OCI-M2 (cell line): ENCODE measurements at regions not wholly inside any gene's neighbourhood (a gene's known extent, or its start where the extent isn't known, plus 50 kb on each side); places are given as distances from the start of the nearest gene placed in this dataset.

Source experiments
- DNase-seq: peaks from one replicate; lab custom pipeline; 2025; ENCODE audit not compliant: unreplicated experiment; lab: John Stamatoyannopoulos, UW

DNA sequence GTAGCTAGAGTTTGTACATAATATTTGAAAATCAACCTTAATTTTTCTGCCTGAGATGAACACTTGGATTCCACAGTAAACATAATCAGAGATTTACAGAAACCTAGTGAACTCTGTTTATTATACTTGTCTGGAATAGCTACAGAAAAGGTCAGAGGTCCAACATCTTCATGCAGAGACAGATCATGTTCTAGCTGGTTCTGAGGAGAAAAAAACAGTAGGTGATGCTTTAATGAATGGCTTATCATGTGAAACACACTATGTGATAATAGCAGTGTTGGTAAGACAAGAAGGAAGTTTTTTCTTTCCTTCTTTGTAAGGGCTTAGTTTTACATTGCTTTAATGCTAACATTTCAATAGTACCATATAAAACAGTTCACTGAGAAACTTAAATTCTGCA, 846.4 kb upstream of the ZEB2 start:
- DNase-seq = no peak

DNA sequence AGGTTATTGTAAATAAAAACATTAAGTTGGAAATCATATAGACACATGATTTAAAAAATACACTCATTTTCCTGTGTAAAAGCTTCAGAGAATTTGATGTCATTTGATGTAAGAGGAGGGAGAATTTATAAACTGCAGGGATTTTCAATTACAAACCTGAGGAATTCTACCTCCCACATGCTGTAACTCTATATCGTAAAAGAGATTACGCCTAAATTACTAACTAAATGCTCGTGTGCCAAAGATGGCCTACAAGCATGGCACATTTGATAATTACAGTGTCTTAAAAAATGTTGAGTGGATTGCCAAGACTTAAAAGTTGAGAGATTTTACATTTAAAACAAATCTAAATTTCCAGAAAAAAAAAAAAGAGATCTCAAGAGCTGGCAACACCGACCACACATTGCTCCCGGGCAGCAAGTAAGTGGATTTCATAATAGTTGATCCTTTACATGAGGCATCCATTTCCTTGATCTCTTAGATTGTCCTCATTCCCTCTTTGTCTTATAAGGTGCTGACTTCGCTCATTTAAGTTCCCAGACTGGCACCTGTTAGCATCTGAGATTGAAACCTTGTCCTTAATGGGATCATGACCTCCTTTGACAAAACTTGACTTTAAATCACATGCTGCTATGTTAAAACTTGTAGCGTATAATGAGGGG, 840.3 kb upstream of the ZEB2 start:
- DNase-seq = no peak

DNA sequence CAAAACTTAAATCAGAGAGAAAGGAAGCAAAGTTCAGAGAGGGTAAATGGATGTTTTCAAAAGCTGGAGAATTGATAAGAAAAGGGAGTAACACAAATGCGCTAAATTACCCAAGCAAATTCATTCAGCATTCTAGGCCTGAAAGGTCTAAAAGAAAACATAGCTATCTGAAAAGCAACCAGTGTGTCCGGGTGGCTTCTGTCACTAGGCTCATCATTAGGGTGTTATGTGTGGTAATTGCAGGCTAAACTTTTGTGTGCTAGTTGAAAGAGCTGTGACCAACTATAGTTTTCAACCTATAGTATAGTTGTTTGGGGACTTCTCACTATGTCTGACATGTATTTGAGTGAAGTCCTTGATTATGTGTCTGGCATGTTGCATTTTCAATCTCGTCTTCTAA, 839.6 kb upstream of the ZEB2 start:
- DNase-seq = no peak

DNA sequence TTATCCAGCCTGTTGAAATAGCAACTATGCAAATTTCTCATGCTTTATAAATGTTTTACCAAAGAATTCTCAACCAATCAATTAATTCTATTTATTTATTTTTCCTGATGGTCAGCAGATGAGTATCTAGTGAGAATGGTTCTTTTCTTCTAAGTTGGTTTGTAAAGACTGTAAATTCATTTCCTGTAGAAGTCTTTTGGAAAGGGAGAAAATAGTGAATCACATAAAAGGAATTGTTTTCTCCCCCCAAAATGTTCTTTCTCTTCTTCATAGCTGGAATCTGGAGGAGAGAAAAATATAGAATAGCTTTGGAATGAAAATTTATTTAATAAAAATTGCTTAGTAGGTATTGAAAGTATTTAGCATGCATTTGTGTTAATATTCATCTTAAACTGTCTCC, 836.1 kb upstream of the ZEB2 start:
- DNase-seq = no peak

DNA sequence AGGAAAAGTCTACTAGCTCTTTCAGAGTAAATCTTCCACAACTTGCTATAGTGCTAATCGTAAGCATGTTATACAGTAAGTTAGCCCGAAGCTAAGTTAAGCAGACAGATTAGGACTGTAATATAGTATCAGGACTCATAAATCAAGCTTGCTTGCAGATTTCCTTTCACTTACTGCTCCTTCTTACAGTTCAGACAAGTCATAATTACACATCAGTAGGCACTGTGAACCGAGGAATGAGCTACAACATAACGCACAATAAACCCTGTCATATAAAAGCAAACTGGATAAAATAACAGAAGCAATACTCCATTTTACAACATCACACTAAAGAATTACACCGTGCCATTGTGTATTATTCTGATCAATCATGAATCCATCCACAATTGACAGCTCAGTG, 832.6 kb upstream of the ZEB2 start:
- no peak for DNase-seq

DNA sequence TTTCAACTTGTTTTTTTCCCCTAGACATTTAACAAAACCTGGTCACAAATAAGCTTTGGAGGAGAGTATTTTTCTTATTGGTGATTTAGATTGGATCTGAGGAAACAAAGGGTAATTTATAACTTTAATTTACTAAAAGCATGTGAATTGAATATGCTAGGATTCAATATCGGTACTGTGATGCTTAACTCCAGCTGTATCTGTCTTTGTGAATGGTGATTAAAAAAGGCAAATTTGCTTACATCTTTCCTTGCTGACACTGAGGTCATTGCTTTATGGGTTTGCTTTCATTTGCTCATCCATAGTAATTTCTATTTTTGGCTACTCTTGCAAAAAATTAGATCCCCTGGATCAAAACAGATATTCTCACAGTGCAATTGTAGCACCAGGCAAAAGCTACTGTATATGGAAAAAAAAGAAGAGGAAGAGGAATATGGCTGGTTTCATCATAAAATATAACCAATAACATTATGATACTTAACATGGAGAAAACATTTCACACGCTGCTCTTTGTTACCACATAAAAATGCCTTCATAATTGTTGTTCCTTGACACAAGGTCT, 832.0 kb upstream of the ZEB2 start:
- DNase-seq = no peak

DNA sequence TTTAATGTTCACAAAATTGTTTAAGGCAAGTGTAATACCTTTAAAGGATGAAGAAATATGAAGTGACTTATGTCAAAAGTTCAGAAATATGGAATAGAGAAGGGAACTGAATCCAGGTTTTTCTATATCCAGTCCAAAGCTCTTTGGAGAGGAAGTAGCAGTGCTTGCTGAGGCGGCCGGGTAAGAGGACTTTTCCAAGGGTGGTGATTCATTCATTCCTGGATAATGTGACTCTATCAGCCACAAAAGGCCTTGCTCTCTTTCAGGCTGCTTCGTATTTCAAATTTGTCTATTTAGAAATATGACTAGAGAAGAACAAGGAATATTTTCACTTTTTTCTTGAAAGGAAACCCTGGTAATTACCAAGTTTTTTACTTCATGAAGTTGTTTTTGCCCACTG, 830.1 kb upstream of the ZEB2 start:
- DNase-seq = no peak

DNA sequence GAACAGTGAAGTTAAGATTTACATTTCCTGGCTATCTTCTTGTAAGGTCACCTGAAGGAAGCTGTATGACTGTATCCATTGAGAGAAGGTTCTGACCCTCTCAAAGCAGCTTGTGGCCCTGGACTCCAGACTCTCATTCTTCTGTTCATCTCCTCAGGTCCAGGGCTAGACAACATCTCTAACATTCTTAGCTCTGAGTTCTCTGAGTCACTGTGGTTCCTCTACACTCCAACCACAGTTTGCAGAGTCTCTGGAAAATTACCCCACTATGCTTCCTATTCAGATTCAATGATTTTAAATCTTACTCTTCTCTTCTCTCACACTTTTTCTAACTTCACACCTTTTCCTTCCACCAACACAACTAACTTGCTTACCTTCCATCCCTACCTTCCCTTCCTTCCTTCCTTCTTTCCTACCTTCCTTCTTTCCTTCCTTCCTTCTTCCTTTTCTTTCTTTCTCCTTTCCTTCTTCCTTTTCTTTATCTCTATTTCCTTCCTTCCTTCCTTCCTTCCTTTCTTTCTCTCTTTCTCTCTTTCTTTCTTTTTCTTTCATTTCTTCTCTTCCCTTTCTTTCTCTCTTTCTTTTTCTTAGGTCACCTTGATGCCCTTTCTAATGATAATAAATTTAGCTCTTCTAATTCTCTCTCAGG, 824.3 kb upstream of the ZEB2 start:
- DNase-seq = no peak

DNA sequence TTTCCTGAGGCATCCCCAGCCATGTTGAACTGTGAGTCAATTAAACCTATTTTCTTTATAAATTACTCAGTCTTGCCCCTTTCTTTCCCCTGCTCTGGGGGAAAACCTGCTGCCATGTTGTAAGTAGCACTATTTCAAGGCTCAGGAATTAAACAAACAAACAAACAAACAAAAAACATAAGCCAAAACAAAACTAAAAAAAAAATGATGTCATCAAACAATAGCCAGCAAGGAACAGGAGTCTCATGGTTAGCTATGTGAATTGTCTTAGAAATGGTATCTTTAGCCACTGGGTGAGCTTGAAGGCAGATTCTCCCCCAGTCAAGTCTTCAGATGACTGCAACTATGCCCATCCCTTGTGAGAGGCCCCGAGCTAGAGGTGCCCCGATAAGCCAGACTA, 823.4 kb upstream of the ZEB2 start:
- no peak for DNase-seq

DNA sequence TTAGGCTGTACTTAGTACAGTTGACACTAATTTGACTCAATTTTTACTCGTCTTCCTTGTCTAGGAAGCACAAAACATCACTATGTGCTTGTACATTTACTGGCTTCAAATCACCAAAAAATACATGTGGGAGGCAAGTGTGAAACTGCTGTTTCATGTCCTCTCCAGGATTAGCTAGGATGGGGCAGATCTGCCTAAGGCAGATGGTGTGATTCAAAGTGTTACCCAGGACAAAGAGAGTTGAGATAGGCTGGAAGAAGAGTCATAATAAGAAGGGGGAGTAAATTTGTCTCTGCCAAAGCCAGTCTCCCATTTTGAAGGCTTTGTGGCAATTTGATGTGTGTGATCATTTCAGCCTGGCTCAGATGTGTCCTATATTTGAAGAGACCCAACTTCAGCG, 821.6 kb upstream of the ZEB2 start:
- DNase-seq = no peak

DNA sequence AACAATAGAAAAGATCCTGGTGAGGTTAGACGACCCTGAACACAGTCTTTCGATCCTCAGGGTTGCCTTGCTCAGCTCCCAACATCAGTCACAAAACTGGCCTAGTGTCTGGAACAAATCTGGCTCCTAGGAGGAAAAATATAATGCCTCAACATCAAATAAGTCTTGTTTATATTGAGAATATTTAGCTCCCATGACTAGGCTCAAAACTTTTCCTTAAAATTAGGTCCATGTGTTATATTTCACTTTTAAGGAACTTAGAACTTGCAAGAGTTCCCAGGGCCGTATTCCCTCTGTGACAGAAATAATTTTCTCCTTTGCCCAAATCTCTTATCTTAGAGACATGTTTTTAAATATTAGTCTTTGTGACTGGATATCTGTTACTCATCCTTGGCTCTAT, 819.7 kb upstream of the ZEB2 start:
- DNase-seq = no peak

DNA sequence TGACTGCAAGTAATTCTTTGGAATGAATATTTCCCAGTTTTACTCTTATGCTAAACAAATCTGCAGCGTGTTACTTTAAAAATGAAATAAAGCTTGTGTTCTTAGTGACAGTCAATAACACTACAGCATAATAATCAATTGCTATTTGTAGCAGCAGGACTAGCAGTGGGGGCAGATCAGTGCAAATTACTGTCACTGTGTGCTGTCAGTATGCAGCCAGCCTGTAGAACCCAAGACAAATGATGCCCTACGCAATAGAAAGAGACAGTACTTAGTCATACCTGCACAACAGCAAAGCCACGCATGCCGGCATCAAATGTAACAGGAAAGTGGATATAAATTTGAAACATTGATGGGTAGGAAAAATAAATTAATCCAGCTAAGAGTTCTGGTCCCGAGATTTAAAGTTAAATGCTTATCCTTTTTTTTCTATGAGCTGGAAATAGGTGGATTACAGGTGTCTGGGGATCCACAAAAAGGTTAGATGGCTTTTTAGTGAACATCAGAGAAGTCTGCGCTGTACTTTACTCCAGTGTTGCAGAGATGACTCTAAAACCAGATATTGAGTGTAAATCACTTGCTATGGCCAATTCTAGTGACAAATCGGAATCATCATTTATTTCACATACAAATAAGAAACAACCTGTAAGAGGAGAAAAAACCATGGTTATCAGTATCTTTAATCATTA, 812.4 kb upstream of the ZEB2 start:
- no peak for DNase-seq

DNA sequence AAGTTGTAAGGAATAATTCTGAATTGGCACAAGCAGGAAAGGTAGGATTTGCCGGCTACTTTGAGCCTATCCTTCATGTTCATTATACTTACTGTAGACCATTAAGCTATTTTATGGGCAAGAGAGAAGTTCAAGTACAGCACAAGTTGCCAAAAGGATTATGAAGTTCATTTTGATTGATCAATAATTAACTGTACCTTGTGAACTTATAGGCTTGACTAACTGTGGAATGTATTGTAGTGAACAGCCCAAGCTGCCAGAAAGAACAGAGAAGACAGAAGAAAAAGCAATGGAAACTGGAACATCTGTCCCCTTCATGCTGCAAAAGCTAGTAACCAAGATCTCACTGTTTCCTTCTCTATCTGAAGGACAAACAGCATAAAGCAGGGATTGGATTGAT, 810.1 kb upstream of the ZEB2 start:
- DNase-seq = no peak

DNA sequence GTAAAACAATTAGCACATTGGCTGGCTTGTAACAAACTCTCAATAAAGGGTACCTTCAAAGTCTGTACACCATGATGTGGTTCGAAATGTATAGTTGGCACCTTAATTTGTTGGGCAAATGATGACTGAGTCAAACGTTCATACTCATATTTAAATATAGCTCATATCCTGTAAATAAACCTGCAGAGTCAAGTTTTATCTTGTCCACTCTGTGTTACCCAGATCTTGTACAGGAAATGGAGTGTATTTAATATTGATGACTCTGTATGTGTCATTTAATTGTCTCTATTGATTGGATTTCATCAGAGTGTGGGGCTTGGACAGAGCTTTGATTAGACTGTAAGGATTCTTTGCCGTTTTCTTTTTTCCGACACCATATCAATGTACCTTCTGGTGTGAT, 805.6 kb upstream of the ZEB2 start:
- DNase-seq = no peak

DNA sequence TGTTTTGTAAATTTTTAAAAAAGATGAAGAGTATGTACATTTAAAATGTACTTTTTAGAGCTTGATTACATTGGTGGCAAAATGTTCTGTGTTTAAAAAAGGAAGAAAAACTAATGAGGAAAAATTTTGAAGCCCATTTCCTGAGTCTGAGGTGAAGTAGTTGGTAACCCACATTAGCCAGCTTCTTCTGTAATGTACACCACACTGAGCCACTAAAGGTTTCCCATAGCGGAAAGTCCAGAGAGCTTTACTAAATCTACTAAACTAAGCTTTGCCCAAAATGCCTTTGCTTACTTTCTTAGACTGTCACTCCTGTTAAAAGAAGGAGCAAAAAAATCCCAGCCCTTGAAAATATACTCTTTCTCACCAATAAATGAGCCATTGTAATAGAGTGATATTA, 804.8 kb upstream of the ZEB2 start:
- DNase-seq = no peak

DNA sequence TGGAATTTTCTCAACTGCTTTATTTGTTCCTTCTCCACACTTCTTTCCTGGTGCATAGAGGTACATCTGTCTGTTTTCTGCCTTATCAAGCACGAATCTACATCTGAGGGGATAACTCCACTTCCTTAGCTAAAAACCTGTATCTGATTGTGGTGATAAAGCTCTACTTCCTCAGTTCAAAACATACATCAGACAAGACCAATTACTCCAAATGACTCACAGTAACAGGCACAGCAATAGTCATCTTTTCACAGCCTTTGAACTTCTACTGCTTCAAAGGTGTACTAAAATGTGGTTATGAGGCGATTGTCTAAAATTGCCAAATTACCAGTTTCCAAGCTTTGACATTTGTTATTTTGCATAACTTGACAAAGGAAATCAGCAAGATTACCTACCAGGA, 803.6 kb upstream of the ZEB2 start:
- no peak for DNase-seq

DNA sequence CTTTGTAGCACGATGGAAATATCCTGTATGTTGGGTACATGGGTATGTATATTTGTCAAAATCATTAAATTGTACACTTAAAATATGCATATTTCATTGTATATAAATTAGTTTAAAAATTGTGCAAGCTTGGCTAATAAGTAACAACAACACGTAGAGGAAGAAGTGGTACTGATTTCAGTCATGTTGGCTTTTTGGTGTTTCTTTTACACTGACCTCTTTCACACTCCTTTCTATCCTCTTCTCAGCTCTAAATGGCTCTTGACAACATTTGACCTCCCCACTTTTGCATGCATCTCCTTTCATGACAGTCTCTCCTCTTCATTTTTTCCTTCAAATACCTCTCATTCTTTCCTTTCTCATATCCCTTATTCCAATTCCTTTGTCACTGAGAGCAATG, 801.4 kb upstream of the ZEB2 start:
- no peak for DNase-seq

DNA sequence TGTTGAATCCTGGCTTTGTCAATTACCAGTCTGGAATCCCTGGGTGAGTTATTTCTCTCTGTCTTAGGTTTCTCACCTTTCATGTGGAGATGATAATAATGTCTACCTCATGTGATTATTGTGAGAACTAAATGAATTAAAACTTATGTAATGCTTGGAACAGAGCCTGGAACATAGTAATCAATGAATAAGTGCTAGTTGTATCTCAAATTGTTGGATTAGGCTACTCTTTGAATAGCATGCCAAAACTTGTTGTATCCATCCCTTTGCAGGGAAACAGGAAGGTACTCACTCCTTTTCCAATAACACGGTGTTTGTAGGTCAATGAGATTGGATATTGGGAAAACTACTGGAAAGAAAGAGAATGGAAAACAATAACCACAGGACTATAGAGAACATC, 796.6 kb upstream of the ZEB2 start:
- DNase-seq = no peak

DNA sequence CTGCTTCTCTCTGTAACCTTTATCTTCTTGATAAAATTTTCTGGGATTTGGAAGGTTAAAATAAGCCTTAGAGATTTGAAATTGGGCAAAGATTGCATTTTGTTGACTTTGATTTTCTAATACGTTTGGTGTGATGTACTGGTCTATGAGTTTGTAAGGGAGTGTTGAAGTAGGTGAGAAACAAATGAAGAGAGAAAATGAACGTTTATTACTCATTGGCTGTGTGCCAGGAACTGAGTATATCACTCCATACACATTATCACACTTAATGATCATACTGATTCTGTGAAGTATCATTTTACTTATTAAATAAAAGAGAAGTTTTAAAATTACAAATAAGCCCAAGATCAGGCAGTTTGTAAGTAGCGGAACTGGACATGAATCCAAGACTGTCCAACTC, 795.1 kb upstream of the ZEB2 start:
- DNase-seq = no peak

DNA sequence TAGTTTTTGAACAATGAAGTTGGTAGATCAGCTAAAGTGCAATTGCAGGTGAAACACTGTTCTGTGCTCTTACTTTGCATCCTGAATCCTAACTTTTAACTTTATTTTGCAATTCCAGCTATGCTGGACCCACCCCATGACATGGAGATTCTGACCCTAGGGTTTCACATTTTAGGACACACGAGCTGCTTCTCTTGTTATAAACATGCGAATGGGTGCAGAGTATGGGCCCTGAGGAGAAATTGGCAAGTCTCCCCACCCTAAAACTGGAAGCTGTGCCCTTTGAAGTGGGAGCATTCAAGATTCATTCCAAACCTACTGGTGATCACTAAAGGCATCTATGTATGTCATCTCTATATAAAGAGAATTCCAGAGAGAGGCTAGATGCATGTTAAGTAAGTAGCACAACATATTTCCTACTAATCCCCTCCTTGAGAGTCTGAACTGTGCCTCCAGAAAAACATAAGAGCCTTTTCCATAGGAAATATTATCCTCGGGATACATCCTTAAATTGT, 794.3 kb upstream of the ZEB2 start:
- no peak for DNase-seq

DNA sequence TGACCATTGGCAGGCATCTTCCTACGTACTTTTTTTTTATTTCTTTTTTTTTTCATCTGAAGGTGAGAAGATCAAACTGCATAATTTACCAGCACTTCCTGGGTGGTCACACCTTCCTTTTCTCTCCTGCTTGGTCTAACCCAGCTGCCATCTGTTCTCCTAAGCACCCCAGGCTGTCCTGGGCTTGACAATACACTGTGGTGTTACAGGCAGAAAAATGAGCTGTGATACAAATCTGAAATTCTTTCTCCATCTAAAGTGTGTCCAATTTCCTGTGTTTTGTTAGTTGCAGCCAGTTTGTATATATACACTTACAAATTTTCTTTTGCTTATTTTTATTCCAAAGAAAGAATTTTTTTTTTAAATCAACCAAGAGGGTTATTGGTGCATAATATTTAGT, 786.0 kb upstream of the ZEB2 start:
- DNase-seq = no peak

DNA sequence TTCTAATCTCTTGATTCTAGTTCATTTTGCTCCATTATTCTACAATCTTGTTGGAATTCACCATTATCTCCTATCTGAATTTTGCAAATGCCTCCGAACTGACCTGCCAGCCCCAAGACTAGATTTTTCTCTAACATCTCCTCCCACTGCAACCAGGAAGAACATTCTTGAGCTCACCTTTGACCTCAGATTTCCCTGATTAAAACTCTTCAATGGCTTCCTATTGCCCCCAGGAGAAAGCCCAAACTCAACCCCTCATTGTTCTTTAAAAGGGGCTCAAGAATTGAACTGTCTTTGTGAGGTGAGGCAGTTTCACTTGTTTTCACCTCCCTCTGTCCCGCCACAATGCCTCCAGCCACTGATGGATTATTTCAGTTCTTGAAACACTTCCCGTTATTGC, 784.6 kb upstream of the ZEB2 start:
- DNase-seq = no peak
